ENCODE measurements at regions not wholly inside any gene's neighbourhood (a gene's known extent, or its start where the extent isn't known, plus 50 kb on each side); places are given as distances from the start of the nearest gene placed in this dataset.

- no peaks in the 10 kb centered on the region for H3K36me3 ChIP-seq (ENCODE audit: low read depth, low read length)
- no TSS peak for BruUV-seq (replicated peaks)
- no peak overlapping the region for H2AFZ ChIP-seq (ENCODE audit: low read length)
- peaks cover 5% of the 10 kb centered on the region; the same call in 1 of the 2 replicates for H3K4me1 ChIP-seq (ENCODE audit: insufficient read depth, low read length)
- no peak overlapping the region for H3K9ac ChIP-seq (ENCODE audit: low read length)
- no peak overlapping the region for H3K4me2 ChIP-seq (ENCODE audit: low read length)
- H3K9me2 ChIP-seq (replicated peaks; ENCODE audit: low read length) = no peaks in the 10 kb centered on the region
- TF ChIP-seq EZH2 (IDR thresholded peaks at IDR 0.05; ENCODE audit: low read length, unreplicated experiment) = no peak
- no peak for TF ChIP-seq EZH2phosphoT487 (IDR thresholded peaks at IDR 0.05; ENCODE audit: borderline replicate concordance, low read length)
- no peak for TF ChIP-seq CTCF (conservative IDR thresholded peaks at IDR 0.05; ENCODE audit: low read depth, low read length)
- no peak for DNase-seq
- no peak for ATAC-seq
- ChIA-PET CTCF (no interaction called here), POLR2A (ENCODE audit: unreplicated experiment) (no interaction called here)
- no peaks in the 10 kb centered on the region for H4K20me1 ChIP-seq (ENCODE audit: low read length)
- H3F3A ChIP-seq (ENCODE audit: low read length, unreplicated experiment) = no peaks in the 10 kb centered on the region
- H3K27me3 ChIP-seq (ENCODE audit: low read length) = no peaks in the 10 kb centered on the region
- intact Hi-C loops (cut with micrococcal nuclease) = no loop called here
- no peaks in the 10 kb centered on the region for H3K9me3 ChIP-seq (ENCODE audit: low read length)
- no peak overlapping the region for H3K4me3 ChIP-seq (ENCODE audit: low read length)
- no peak overlapping the region for H3K27ac ChIP-seq (ENCODE audit: low read length)
- no peaks in the 10 kb centered on the region for H3K79me2 ChIP-seq (ENCODE audit: low read length)
These were observed 344.7 kb upstream of the PABPC4L start for GRCh38 chr4:134546279-134546678.

- peaks cover 5% of the 10 kb centered on the region; the same call in 1 of the 2 replicates for H3K4me1 ChIP-seq (ENCODE audit: insufficient read depth, low read length)
- H3K9ac ChIP-seq (ENCODE audit: low read length) = no peak overlapping the region
- no peaks in the 10 kb centered on the region for H3K27me3 ChIP-seq (ENCODE audit: low read length)
- H3K9me3 ChIP-seq (ENCODE audit: low read length) = no peaks in the 10 kb centered on the region
- CTCF ChIA-PET = no interaction called here
- H4K20me1 ChIP-seq (ENCODE audit: low read length) = no peaks in the 10 kb centered on the region
- no peak overlapping the region for H3K4me3 ChIP-seq (ENCODE audit: low read length)
- H3F3A ChIP-seq (ENCODE audit: low read length, unreplicated experiment) = no peaks in the 10 kb centered on the region
- no peak overlapping the region for H2AFZ ChIP-seq (ENCODE audit: low read length)
- no peaks in the 10 kb centered on the region for H3K79me2 ChIP-seq (ENCODE audit: low read length)
- intact Hi-C loops (cut with micrococcal nuclease) = no loop called here
- ATAC-seq (peak; percentile 90), DNase-seq (peak; percentile 47)
- no TSS peak for BruUV-seq (replicated peaks)
- no peaks in the 10 kb centered on the region for H3K9me2 ChIP-seq (replicated peaks; ENCODE audit: low read length)
- 0 out of 2 replicates have a peak overlapping the region, but pooled peaks have one; percentile 16 for H3K27ac ChIP-seq (ENCODE audit: low read length)
- POLR2A ChIA-PET (ENCODE audit: unreplicated experiment) = no interaction called here
- H3K36me3 ChIP-seq (ENCODE audit: low read depth, low read length) = no peaks in the 10 kb centered on the region
- TF ChIP-seq EZH2 (IDR thresholded peaks at IDR 0.05; ENCODE audit: low read length, unreplicated experiment) (no peak), EZH2phosphoT487 (IDR thresholded peaks at IDR 0.05; ENCODE audit: borderline replicate concordance, low read length) (no peak), CTCF (conservative IDR thresholded peaks at IDR 0.05; ENCODE audit: low read depth, low read length) (no peak)
- no peak overlapping the region for H3K4me2 ChIP-seq (ENCODE audit: low read length)
These were observed 342.7 kb upstream of the PABPC4L start for GRCh38 chr4:134544303-134544770.

GRCh38 chr4:134540588-134540987 is 339.0 kb upstream of the PABPC4L start:
- Histone ChIP-seq H3K9me2 (replicated peaks; ENCODE audit: low read length) (no peaks in the 10 kb centered on the region), H3F3A (ENCODE audit: low read length, unreplicated experiment) (no peaks in the 10 kb centered on the region), H3K27me3 (ENCODE audit: low read length) (no peaks in the 10 kb centered on the region), H3K9ac (ENCODE audit: low read length) (no peak overlapping the region), H3K9me3 (ENCODE audit: low read length) (no peaks in the 10 kb centered on the region), H3K27ac (ENCODE audit: low read length) (no peak overlapping the region), H3K36me3 (ENCODE audit: low read depth, low read length) (no peaks in the 10 kb centered on the region), H3K4me1 (ENCODE audit: insufficient read depth, low read length) (peaks cover 5% of the 10 kb centered on the region; the same call in 1 of the 2 replicates), H4K20me1 (ENCODE audit: low read length) (no peaks in the 10 kb centered on the region), H3K4me3 (ENCODE audit: low read length) (no peak overlapping the region), H2AFZ (ENCODE audit: low read length) (no peak overlapping the region), H3K79me2 (ENCODE audit: low read length) (no peaks in the 10 kb centered on the region), H3K4me2 (ENCODE audit: low read length) (no peak overlapping the region)
- intact Hi-C loops (cut with micrococcal nuclease) = no loop called here
- ATAC-seq (no peak), DNase-seq (no peak)
- CTCF ChIA-PET = no interaction called here
- TF ChIP-seq CTCF (conservative IDR thresholded peaks at IDR 0.05; ENCODE audit: low read depth, low read length) = no peak
- no peak for TF ChIP-seq EZH2phosphoT487 (IDR thresholded peaks at IDR 0.05; ENCODE audit: borderline replicate concordance, low read length)
- TF ChIP-seq EZH2 (IDR thresholded peaks at IDR 0.05; ENCODE audit: low read length, unreplicated experiment) = no peak
- POLR2A ChIA-PET (ENCODE audit: unreplicated experiment) = no interaction called here
- BruUV-seq (replicated peaks) = no TSS peak

Measured in PC-3 (cell line).